ENCODE measurements at regions not wholly inside any gene's neighbourhood (a gene's known extent, or its start where the extent isn't known, plus 50 kb on each side); places are given as distances from the start of the nearest gene placed in this dataset.

- no peak overlapping the region for H3K4me3 Mint-ChIP-seq (ENCODE audit: unreplicated experiment)
- DNase-seq, result no peak
- H3K27ac Mint-ChIP-seq (ENCODE audit: unreplicated experiment), result no peak overlapping the region
Observed at GRCh38 chr10:129161150-129161549, 305.9 kb upstream of the MGMT start.

GRCh38 chr10:129163531-129163930, 303.5 kb upstream of the MGMT start:
- no peaks in the 10 kb centered on the region for H3K4me1 Mint-ChIP-seq (ENCODE audit: low read depth, unreplicated experiment)
- no peaks in the 10 kb centered on the region for H3K9me3 Mint-ChIP-seq (ENCODE audit: unreplicated experiment)
- no peaks in the 10 kb centered on the region for H3K36me3 Mint-ChIP-seq (ENCODE audit: unreplicated experiment)
- peaks cover 2% of the 10 kb centered on the region for H3K27me3 Mint-ChIP-seq (ENCODE audit: unreplicated experiment)
- TF ChIP-seq CTCF (IDR thresholded peaks at IDR 0.05; ENCODE audit: partially characterized antibody, unreplicated experiment), result no peak
- no peak overlapping the region for H3K4me3 Mint-ChIP-seq (ENCODE audit: unreplicated experiment)
- DNase-seq, result no peak
- no peak overlapping the region for H3K27ac Mint-ChIP-seq (ENCODE audit: unreplicated experiment)

More at GRCh38 chr10:129161150-129161549, 305.9 kb upstream of the MGMT start:
- no peak for TF ChIP-seq CTCF (IDR thresholded peaks at IDR 0.05; ENCODE audit: partially characterized antibody, unreplicated experiment)
- Mint-ChIP-seq H3K36me3 (ENCODE audit: unreplicated experiment) (no peaks in the 10 kb centered on the region), H3K4me1 (ENCODE audit: low read depth, unreplicated experiment) (no peaks in the 10 kb centered on the region), H3K9me3 (ENCODE audit: unreplicated experiment) (peaks cover 2% of the 10 kb centered on the region), H3K27me3 (ENCODE audit: unreplicated experiment) (peaks cover 4% of the 10 kb centered on the region)

GRCh38 chr10:129165076-129165720, 301.8 kb upstream of the MGMT start:
- no peaks in the 10 kb centered on the region for H3K4me1 Mint-ChIP-seq (ENCODE audit: low read depth, unreplicated experiment)
- no peak overlapping the region for H3K27ac Mint-ChIP-seq (ENCODE audit: unreplicated experiment)
- no peaks in the 10 kb centered on the region for H3K9me3 Mint-ChIP-seq (ENCODE audit: unreplicated experiment)
- no peak overlapping the region for H3K4me3 Mint-ChIP-seq (ENCODE audit: unreplicated experiment)
- no peak for DNase-seq
- H3K36me3 Mint-ChIP-seq (ENCODE audit: unreplicated experiment), result no peaks in the 10 kb centered on the region
- H3K27me3 Mint-ChIP-seq (ENCODE audit: unreplicated experiment), result peaks cover 2% of the 10 kb centered on the region
- no peak for TF ChIP-seq CTCF (IDR thresholded peaks at IDR 0.05; ENCODE audit: partially characterized antibody, unreplicated experiment)

- peaks cover 2% of the 10 kb centered on the region for H3K27me3 Mint-ChIP-seq (ENCODE audit: unreplicated experiment)
- no peak for DNase-seq
- no peak overlapping the region for H3K4me3 Mint-ChIP-seq (ENCODE audit: unreplicated experiment)
- no peak overlapping the region for H3K27ac Mint-ChIP-seq (ENCODE audit: unreplicated experiment)
- TF ChIP-seq CTCF (IDR thresholded peaks at IDR 0.05; ENCODE audit: partially characterized antibody, unreplicated experiment), result no peak
- no peaks in the 10 kb centered on the region for H3K4me1 Mint-ChIP-seq (ENCODE audit: low read depth, unreplicated experiment)
- no peaks in the 10 kb centered on the region for H3K36me3 Mint-ChIP-seq (ENCODE audit: unreplicated experiment)
- no peaks in the 10 kb centered on the region for H3K9me3 Mint-ChIP-seq (ENCODE audit: unreplicated experiment)
Observed at GRCh38 chr10:129165770-129166169, 301.3 kb upstream of the MGMT start.

GRCh38 chr10:129168660-129169059, 298.4 kb upstream of the MGMT start:
- no peak for DNase-seq
- H3K27ac Mint-ChIP-seq (ENCODE audit: unreplicated experiment), result no peak overlapping the region

More at GRCh38 chr10:129168660-129169059, 298.4 kb upstream of the MGMT start:
- H3K9me3 Mint-ChIP-seq (ENCODE audit: unreplicated experiment), result no peaks in the 10 kb centered on the region
- H3K27me3 Mint-ChIP-seq (ENCODE audit: unreplicated experiment), result no peaks in the 10 kb centered on the region
- no peak for TF ChIP-seq CTCF (IDR thresholded peaks at IDR 0.05; ENCODE audit: partially characterized antibody, unreplicated experiment)
- H3K4me3 Mint-ChIP-seq (ENCODE audit: unreplicated experiment), result no peak overlapping the region
- no peaks in the 10 kb centered on the region for H3K4me1 Mint-ChIP-seq (ENCODE audit: low read depth, unreplicated experiment)
- no peaks in the 10 kb centered on the region for H3K36me3 Mint-ChIP-seq (ENCODE audit: unreplicated experiment)
